Activated CD8-positive, alpha-beta T cell treated with anti-CD3 and anti-CD28 coated beads for 36 hours (primary cell): ENCODE measurements at regions not wholly inside any gene's neighbourhood (a gene's known extent, or its start where the extent isn't known, plus 50 kb on each side); places are given as distances from the start of the nearest gene placed in this dataset.

ENCODE experiments used
- ATAC-seq: fragments of 200-7000 bp; cut with Tn5 transposase; one replicate; pipeline ENCODE4 v1.10.0; 2021; ENCODE audit warnings: mild to moderate bottlenecking, moderate library complexity
- CTCF ChIA-PET: fragments of 350-600 bp; sonication (Branson Sonifier 250); formaldehyde crosslinking; loops from one replicate; lab custom pipeline; 2021; ENCODE audit warnings: antibody characterized with exemption; lab: Charles Lee
- POLR2A ChIA-PET: fragments of 350-600 bp; sonication (Branson Sonifier 250); formaldehyde crosslinking; loops from one replicate; lab custom pipeline; 2021; ENCODE audit warnings: antibody characterized with exemption; lab: Charles Lee
- DNase-seq: peaks from one replicate; pipeline ENCODE4 v3.0.0-alpha.2; 2020
- H3K27ac Mint-ChIP-seq: one replicate; pipeline ENCODE4 v1.8.0; 2021; ENCODE audit warnings: mild to moderate bottlenecking, mixed read lengths
- H3K27me3 Mint-ChIP-seq: one replicate; pipeline ENCODE4 v1.8.0; 2021; ENCODE audit warnings: mixed read lengths
- H3K36me3 Mint-ChIP-seq: one replicate; pipeline ENCODE4 v1.8.0; 2021; ENCODE audit warnings: low read depth, mixed read lengths
- H3K4me1 Mint-ChIP-seq: one replicate; pipeline ENCODE4 v1.8.0; 2021; ENCODE audit warnings: low read depth, mixed read lengths
- H3K4me3 Mint-ChIP-seq: one replicate; pipeline ENCODE4 v1.8.0; 2021; ENCODE audit warnings: mild to moderate bottlenecking, moderate library complexity, mixed read lengths
- H3K9me3 Mint-ChIP-seq: one replicate; pipeline ENCODE4 v1.8.0; 2021; ENCODE audit warnings: mixed read lengths
- CTCF ChIP-seq: fragments of 200-600 bp; IDR thresholded peaks from one replicate; pipeline ENCODE4 v1.8.0; 2022; ENCODE audit warnings: antibody characterized with exemption, mild to moderate bottlenecking
- intact Hi-C: fragments of 100-400 bp; cut with micrococcal nuclease; formaldehyde crosslinking; loops from one replicate; pipeline ENCODE4 v1.10.0; 2022

GRCh38 chr11:15650105-15650938 is 535.6 kb downstream of the INSC start:
- Mint-ChIP-seq H3K27ac (no peak overlapping the region), H3K4me3 (no peak overlapping the region), H3K27me3 (peaks cover 19% of the 10 kb centered on the region), H3K4me1 (no peaks in the 10 kb centered on the region), H3K36me3 (no peaks in the 10 kb centered on the region), H3K9me3 (no peaks in the 10 kb centered on the region)
- peak; percentile 94 for TF ChIP-seq CTCF
- ChIA-PET POLR2A (no interaction called here), CTCF (interaction anchor here (1.0 to 1.8 kb wide), 10 partner anchors 9 to 963 kb away, joined by 3 to 6 read pairs (median 4); no protein-coding TSS in a partner anchor)
- intact Hi-C loops = no loop called here
- peak; percentile 99 for ATAC-seq
- peak; percentile 78 for DNase-seq

GRCh38 chr11:15651033-15651432 is 536.3 kb downstream of the INSC start:
- CTCF ChIA-PET = interaction anchor here (1.0 to 1.6 kb wide), 3 partner anchors 10 to 255 kb away, joined by 3 to 4 read pairs (median 3); no protein-coding TSS in a partner anchor
- intact Hi-C loops = no loop called here
- no peak for DNase-seq

GRCh38 chr11:15651816-15652215 is 537.1 kb downstream of the INSC start:
- ChIA-PET POLR2A (no interaction called here), CTCF (no interaction called here)
- DNase-seq = no peak
- no peaks in the 10 kb centered on the region for H3K36me3 Mint-ChIP-seq
- ATAC-seq = no peak
- no peak for TF ChIP-seq CTCF
- no peak overlapping the region for H3K4me3 Mint-ChIP-seq
- intact Hi-C loops = no loop called here
- H3K9me3 Mint-ChIP-seq = no peaks in the 10 kb centered on the region
- H3K4me1 Mint-ChIP-seq = no peaks in the 10 kb centered on the region
- no peak overlapping the region for H3K27ac Mint-ChIP-seq
- H3K27me3 Mint-ChIP-seq = peaks cover 19% of the 10 kb centered on the region

More at GRCh38 chr11:15651033-15651432, 536.3 kb downstream of the INSC start:
- no peaks in the 10 kb centered on the region for H3K36me3 Mint-ChIP-seq
- H3K4me3 Mint-ChIP-seq = no peak overlapping the region
- no peak for ATAC-seq
- peaks cover 19% of the 10 kb centered on the region for H3K27me3 Mint-ChIP-seq
- H3K27ac Mint-ChIP-seq = no peak overlapping the region
- no peak for TF ChIP-seq CTCF
- H3K9me3 Mint-ChIP-seq = no peaks in the 10 kb centered on the region
- no peaks in the 10 kb centered on the region for H3K4me1 Mint-ChIP-seq
- POLR2A ChIA-PET = interaction anchor here (0.7 kb wide), 1 partner anchor 65 kb away, joined by 3 read pairs; no protein-coding TSS in a partner anchor

- Mint-ChIP-seq H3K36me3 (no peaks in the 10 kb centered on the region), H3K4me1 (no peaks in the 10 kb centered on the region), H3K27ac (no peak overlapping the region), H3K27me3 (peaks cover 19% of the 10 kb centered on the region), H3K4me3 (no peak overlapping the region), H3K9me3 (no peaks in the 10 kb centered on the region)
- ChIA-PET POLR2A (no interaction called here), CTCF (no interaction called here)
- intact Hi-C loops = no loop called here
- DNase-seq (no peak), ATAC-seq (no peak)
- no peak for TF ChIP-seq CTCF
Measured at GRCh38 chr11:15653191-15653710, 538.5 kb downstream of the INSC start.

DNA sequence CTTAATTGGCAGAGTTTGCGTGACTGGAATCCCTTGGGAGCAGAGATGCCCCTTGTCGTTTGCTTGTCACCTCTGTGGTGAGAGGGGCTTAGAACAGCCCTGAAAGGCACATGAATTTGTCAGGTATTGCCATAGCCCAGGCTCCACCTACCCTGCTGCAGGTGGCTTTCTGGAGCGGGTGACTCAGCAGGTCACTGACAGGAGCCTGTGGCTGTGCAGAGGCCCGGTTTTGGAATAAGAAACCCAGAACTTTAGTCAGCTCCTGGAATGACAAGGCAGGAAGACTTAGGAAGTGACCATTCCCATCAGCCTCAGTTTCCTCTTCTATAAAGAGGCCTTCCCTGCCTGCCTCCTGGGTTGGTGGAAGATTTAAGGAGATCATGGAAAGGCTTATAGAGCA is 539.7 kb downstream of the INSC start:
- ATAC-seq (no peak), DNase-seq (no peak)
- no peak overlapping the region for H3K27ac Mint-ChIP-seq
- peaks cover 19% of the 10 kb centered on the region for H3K27me3 Mint-ChIP-seq
- intact Hi-C loops = no loop called here
- no peak for TF ChIP-seq CTCF
- H3K36me3 Mint-ChIP-seq = no peaks in the 10 kb centered on the region
- CTCF ChIA-PET = no interaction called here
- POLR2A ChIA-PET = no interaction called here
- H3K9me3 Mint-ChIP-seq = no peaks in the 10 kb centered on the region
- no peaks in the 10 kb centered on the region for H3K4me1 Mint-ChIP-seq
- no peak overlapping the region for H3K4me3 Mint-ChIP-seq
